ENCODE measurements at regions not wholly inside any gene's neighbourhood (a gene's known extent, or its start where the extent isn't known, plus 50 kb on each side); places are given as distances from the start of the nearest gene placed in this dataset.

DNA sequence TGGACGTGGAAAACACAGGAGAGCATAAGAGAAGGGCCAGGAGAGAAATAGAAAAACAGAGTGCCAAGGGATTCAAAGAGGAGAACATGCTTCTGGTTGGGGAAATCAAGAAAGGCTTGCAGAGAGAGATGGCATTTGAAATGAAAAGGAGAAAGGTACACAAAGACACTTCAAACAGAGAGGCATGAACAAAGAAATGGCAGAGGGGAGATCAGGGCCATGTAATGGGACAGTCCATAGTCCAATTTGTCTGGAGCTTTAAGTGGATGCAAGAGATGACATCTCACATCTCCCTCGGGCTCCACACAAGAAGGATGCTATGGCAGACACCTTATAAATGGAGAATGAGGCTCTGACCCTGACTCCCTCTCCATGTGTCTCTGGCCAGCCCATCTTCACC lies 331.1 kb downstream of the MLLT3 start:
- ATAC-seq: no peak
- H3K4me3 Mint-ChIP-seq: no peak overlapping the region
- no peaks in the 10 kb centered on the region for H3K9me3 Mint-ChIP-seq
- H3K4me1 Mint-ChIP-seq: no peaks in the 10 kb centered on the region
- no peaks in the 10 kb centered on the region for H3K36me3 Mint-ChIP-seq
- H3K27ac Mint-ChIP-seq: no peak overlapping the region
- H3K27me3 Mint-ChIP-seq: no peaks in the 10 kb centered on the region

DNA sequence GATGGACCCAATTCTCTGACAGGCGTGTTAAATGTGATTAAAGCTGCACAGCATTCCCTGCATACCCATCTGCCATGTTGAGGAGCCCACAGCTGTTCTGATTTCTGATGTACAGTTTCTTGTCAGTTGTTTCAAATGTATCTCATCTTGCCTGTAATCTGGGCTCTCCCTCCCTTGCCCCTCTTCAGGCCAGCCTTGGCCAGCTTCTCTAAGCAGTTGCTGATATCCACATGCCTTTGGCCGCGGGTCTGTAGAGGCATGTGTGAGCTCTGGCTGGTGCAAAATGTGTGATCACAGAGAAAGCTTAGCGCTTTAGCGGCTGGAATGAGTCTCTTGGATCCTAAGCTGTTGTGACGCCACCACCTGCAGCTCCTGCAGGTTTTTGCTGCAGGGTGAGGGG lies 332.0 kb downstream of the MLLT3 start:
- Mint-ChIP-seq H3K27me3 (no peaks in the 10 kb centered on the region), H3K27ac (no peak overlapping the region), H3K9me3 (no peaks in the 10 kb centered on the region), H3K4me1 (no peaks in the 10 kb centered on the region), H3K4me3 (no peak overlapping the region), H3K36me3 (no peaks in the 10 kb centered on the region)
- no peak for ATAC-seq

DNA sequence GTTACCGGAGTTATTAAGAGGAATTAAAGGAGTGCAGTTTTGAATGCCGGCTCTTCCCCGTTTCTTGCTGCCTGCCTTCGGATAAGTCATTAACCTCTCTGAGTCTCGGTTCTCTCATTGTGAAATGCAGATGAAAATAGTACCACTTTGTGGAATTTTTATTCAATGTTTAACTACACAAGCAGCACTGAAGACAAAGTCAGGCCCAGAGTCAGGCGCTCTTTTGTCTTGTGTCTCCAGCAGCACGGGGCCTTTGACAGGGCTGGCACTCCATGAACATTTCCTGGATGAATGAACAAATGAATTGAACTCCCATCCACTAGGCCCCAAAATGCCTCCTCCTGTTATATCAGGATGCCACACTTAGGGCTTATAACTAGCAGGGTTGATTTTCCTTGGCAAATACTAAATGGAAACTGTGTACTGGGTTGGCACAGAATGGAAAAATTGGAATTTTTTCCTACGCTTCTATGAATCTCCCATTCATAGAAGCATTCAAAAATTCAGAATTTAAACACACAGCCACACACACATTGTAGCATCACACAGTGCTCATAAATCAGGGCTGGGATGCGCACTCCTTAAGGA lies 332.8 kb downstream of the MLLT3 start:
- Mint-ChIP-seq H3K36me3 (no peaks in the 10 kb centered on the region), H3K27ac (no peak overlapping the region)
- no peak for ATAC-seq

DNA sequence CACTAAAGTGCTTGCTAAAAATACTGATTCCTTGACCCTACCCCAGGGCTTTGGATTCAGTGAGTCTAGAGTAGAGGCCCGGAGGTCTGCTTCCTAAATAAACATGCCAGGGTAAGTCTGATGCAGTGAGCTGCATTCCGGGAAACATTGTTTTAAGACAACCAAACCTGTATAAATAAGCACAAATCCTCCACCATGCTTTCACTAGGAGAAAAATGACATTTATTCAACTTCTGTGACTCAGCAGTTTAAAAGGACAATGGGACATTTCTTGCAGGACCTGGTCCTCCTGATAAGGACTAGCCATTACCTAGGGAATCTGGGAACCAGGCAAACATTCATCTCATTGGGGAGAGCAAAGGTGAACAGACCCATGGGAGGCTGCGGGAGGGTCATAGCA lies 335.3 kb downstream of the MLLT3 start:
- no peaks in the 10 kb centered on the region for H3K36me3 Mint-ChIP-seq

More for the DNA sequence above, 332.8 kb downstream of the MLLT3 start:
- no peaks in the 10 kb centered on the region for H3K9me3 Mint-ChIP-seq
- H3K4me1 Mint-ChIP-seq: no peaks in the 10 kb centered on the region
- H3K4me3 Mint-ChIP-seq: no peak overlapping the region
- H3K27me3 Mint-ChIP-seq: no peaks in the 10 kb centered on the region

GRCh38 chr9:20286154-20286700 lies 336.1 kb downstream of the MLLT3 start:
- Mint-ChIP-seq H3K36me3 (no peaks in the 10 kb centered on the region), H3K4me1 (no peaks in the 10 kb centered on the region), H3K27me3 (no peaks in the 10 kb centered on the region), H3K4me3 (no peak overlapping the region), H3K27ac (no peak overlapping the region), H3K9me3 (no peaks in the 10 kb centered on the region)
- ATAC-seq: no peak

More for the DNA sequence above, 335.3 kb downstream of the MLLT3 start:
- Mint-ChIP-seq H3K4me3 (no peak overlapping the region), H3K27me3 (no peaks in the 10 kb centered on the region), H3K9me3 (no peaks in the 10 kb centered on the region), H3K27ac (no peak overlapping the region), H3K4me1 (no peaks in the 10 kb centered on the region)
- ATAC-seq: no peak

GRCh38 chr9:20284601-20285289 lies 337.6 kb downstream of the MLLT3 start:
- H3K36me3 Mint-ChIP-seq: no peaks in the 10 kb centered on the region
- no peaks in the 10 kb centered on the region for H3K4me1 Mint-ChIP-seq
- no peak for ATAC-seq
- no peaks in the 10 kb centered on the region for H3K27me3 Mint-ChIP-seq
- no peak overlapping the region for H3K27ac Mint-ChIP-seq
- no peak overlapping the region for H3K4me3 Mint-ChIP-seq
- no peaks in the 10 kb centered on the region for H3K9me3 Mint-ChIP-seq

DNA sequence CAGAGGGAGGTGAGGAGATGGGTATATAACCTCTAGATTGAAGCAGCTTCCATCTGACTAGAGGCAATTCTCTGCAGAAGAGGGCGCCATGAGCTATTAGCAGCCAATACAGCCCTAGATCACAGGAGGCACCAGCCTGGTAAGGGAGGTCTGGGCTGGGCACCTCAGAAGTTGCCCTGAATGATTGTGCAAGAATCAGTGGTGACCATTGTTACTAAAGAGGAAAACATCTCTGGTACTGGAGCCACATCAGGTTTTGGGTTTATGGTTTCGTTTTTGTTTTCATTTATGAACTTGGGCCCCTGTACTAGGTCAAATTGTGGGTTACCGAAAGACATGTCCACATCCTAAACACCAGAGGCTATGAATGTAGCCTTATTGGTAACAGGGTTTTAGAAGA lies 342.0 kb downstream of the MLLT3 start:
- Mint-ChIP-seq H3K4me3 (no peak overlapping the region), H3K27ac (no peak overlapping the region), H3K36me3 (no peaks in the 10 kb centered on the region), H3K27me3 (no peaks in the 10 kb centered on the region), H3K9me3 (peaks cover 9% of the 10 kb centered on the region), H3K4me1 (no peaks in the 10 kb centered on the region)
- ATAC-seq: no peak

GRCh38 chr9:20276762-20277161 lies 345.5 kb downstream of the MLLT3 start:
- Mint-ChIP-seq H3K4me1 (no peaks in the 10 kb centered on the region), H3K27ac (no peak overlapping the region), H3K36me3 (no peaks in the 10 kb centered on the region), H3K4me3 (no peak overlapping the region), H3K9me3 (peaks cover 9% of the 10 kb centered on the region), H3K27me3 (no peaks in the 10 kb centered on the region)
- no peak for ATAC-seq

- ATAC-seq: no peak
- Mint-ChIP-seq H3K27me3 (peaks cover 13% of the 10 kb centered on the region), H3K9me3 (peaks cover 4% of the 10 kb centered on the region), H3K36me3 (no peaks in the 10 kb centered on the region), H3K4me1 (no peaks in the 10 kb centered on the region), H3K4me3 (no peak overlapping the region), H3K27ac (no peak overlapping the region)
Measured at GRCh38 chr9:20271723-20272122, 350.6 kb downstream of the MLLT3 start.

DNA sequence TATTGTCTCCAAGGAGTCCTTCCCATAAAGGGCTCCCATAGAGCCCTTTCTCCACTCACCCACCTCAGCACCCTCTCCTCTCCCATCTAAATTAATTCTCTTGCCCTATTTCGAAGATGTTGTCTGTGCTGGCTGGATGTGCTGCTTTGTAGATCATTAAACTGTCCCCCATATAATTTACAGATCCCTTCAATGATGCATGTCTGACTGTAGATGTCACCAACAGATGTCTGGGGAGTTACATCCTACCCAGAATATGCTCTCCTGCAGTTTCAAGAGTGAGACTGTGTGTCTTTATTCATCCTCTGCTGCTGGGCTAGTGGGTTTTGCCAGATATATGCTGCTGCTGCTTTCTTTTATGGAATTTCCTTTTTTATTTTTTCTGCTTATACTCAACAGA lies 351.2 kb downstream of the MLLT3 start:
- H3K36me3 Mint-ChIP-seq: no peaks in the 10 kb centered on the region
- no peaks in the 10 kb centered on the region for H3K4me1 Mint-ChIP-seq
- H3K4me3 Mint-ChIP-seq: no peak overlapping the region
- peaks cover 13% of the 10 kb centered on the region for H3K27me3 Mint-ChIP-seq
- no peak overlapping the region for H3K27ac Mint-ChIP-seq
- H3K9me3 Mint-ChIP-seq: peaks cover 5% of the 10 kb centered on the region
- ATAC-seq: no peak

DNA sequence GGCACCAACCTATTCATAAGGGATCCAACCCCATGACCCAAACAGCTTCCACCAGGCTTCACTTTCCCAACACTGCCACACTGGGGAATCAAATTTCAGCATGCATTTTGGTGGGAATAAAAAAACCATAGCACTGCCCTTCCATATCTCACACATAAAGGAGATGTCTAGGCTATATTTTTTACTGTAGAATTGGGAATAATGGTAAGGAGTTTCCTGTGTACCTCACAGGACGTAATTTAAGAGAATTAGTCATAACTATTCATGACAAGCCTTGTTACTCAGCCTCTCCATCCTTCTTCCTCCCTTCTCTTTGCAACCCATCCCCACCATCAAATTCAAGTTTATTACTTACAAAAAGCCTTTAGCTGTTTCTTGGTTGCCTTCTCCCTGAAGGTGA lies 352.1 kb downstream of the MLLT3 start:
- no peak overlapping the region for H3K4me3 Mint-ChIP-seq
- no peaks in the 10 kb centered on the region for H3K36me3 Mint-ChIP-seq
- peaks cover 3% of the 10 kb centered on the region for H3K9me3 Mint-ChIP-seq
- ATAC-seq: no peak
- H3K4me1 Mint-ChIP-seq: no peaks in the 10 kb centered on the region
- peaks cover 13% of the 10 kb centered on the region for H3K27me3 Mint-ChIP-seq
- H3K27ac Mint-ChIP-seq: no peak overlapping the region

DNA sequence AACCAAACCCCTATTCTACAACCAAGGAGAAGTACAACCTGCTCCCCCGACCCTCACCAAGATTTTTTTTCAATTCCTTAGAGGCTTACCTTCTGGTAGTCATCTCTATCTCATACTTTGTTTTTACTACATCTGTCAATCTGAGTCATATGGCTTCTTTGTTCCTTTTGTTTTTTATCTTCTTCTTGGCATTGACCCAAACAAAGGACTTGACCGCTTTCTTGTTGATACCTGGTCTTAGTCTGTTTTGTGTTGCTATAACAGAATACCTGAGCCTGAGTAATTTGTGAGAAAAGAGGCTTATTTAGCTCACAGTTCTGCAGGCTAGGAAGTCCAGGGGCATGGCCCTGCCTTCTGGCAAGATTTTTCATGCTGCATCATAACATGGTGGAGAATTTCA lies 352.7 kb downstream of the MLLT3 start:
- H3K27me3 Mint-ChIP-seq: peaks cover 13% of the 10 kb centered on the region
- no peak overlapping the region for H3K4me3 Mint-ChIP-seq
- peaks cover 3% of the 10 kb centered on the region for H3K9me3 Mint-ChIP-seq
- H3K4me1 Mint-ChIP-seq: no peaks in the 10 kb centered on the region
- H3K36me3 Mint-ChIP-seq: no peaks in the 10 kb centered on the region
- ATAC-seq: no peak
- no peak overlapping the region for H3K27ac Mint-ChIP-seq

- Mint-ChIP-seq H3K27ac (no peak overlapping the region), H3K27me3 (peaks cover 7% of the 10 kb centered on the region), H3K4me1 (no peaks in the 10 kb centered on the region), H3K9me3 (peaks cover 3% of the 10 kb centered on the region), H3K36me3 (no peaks in the 10 kb centered on the region), H3K4me3 (no peak overlapping the region)
- ATAC-seq: no peak
Measured at GRCh38 chr9:20264896-20265295, 357.4 kb downstream of the MLLT3 start.

- H3K4me1 Mint-ChIP-seq: no peaks in the 10 kb centered on the region
- no peaks in the 10 kb centered on the region for H3K36me3 Mint-ChIP-seq
- H3K4me3 Mint-ChIP-seq: no peak overlapping the region
- H3K27ac Mint-ChIP-seq: no peak overlapping the region
- no peak for ATAC-seq
- H3K9me3 Mint-ChIP-seq: peaks cover 3% of the 10 kb centered on the region
- H3K27me3 Mint-ChIP-seq: no peaks in the 10 kb centered on the region
Measured at GRCh38 chr9:20262611-20263010, 359.7 kb downstream of the MLLT3 start.

DNA sequence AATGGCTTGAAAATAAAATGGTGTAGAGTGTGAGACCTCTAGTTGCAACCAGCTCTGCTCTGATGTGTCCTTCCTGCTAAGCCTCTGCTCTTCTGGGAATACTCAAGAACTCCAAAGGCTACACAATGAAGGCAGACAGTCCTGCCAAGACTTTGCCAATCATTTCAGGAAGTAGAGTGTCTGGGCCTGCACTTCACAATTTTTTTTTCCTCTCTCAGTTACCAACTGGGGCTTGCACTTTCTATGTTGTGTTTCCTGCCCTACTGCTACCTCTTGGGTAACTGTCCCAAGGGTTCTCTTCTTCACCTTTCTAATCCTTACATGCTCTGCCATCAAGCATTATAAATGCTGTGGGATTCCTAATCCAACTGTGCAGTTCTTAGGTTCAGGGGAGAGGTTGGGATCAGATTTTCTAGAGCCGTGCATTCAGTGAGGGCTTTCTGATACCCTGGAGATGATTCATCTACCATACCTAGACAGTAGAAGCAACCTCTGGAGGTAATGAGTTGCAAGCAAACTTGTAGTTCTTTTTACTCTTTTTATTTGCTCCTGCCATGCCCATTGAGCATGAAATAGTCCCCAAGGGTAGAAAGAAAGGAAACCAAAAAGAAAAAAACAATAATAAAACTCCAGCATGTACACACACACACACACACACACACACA lies 365.9 kb downstream of the MLLT3 start:
- H3K27ac Mint-ChIP-seq: no peak overlapping the region
- H3K4me3 Mint-ChIP-seq: no peak overlapping the region
- no peaks in the 10 kb centered on the region for H3K36me3 Mint-ChIP-seq
- no peaks in the 10 kb centered on the region for H3K4me1 Mint-ChIP-seq
- no peak for ATAC-seq
- H3K27me3 Mint-ChIP-seq: no peaks in the 10 kb centered on the region
- H3K9me3 Mint-ChIP-seq: no peaks in the 10 kb centered on the region

- Mint-ChIP-seq H3K4me1 (no peaks in the 10 kb centered on the region), H3K27ac (no peak overlapping the region), H3K27me3 (no peaks in the 10 kb centered on the region), H3K36me3 (no peaks in the 10 kb centered on the region), H3K9me3 (no peaks in the 10 kb centered on the region), H3K4me3 (no peak overlapping the region)
- ATAC-seq: no peak
Measured at GRCh38 chr9:20255052-20255451, 367.2 kb downstream of the MLLT3 start.
